ENCODE measurements at regions not wholly inside any gene's neighbourhood (a gene's known extent, or its start where the extent isn't known, plus 50 kb on each side); places are given as distances from the start of the nearest gene placed in this dataset.

DNA sequence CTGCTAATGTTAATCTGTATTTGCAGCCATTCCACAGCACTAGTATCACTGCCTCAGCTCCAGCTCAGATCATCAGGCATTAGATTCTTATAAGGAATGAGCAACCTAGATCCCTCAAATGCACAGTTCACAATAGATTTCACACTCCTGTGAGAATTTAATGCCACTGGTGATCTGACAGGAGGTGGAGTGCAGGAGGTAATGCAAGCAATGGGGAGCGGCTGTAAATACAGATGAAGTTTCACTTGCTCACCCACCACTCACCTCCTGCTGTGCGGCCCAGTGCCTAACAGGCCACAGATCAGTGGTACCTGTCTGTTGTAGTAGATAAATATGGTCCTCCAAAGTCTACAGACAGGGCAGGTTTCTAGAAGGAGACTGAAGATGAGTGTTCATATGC lies 97.7 kb upstream of the TMEFF2 start:
- TF ChIP-seq, protein P1, sequence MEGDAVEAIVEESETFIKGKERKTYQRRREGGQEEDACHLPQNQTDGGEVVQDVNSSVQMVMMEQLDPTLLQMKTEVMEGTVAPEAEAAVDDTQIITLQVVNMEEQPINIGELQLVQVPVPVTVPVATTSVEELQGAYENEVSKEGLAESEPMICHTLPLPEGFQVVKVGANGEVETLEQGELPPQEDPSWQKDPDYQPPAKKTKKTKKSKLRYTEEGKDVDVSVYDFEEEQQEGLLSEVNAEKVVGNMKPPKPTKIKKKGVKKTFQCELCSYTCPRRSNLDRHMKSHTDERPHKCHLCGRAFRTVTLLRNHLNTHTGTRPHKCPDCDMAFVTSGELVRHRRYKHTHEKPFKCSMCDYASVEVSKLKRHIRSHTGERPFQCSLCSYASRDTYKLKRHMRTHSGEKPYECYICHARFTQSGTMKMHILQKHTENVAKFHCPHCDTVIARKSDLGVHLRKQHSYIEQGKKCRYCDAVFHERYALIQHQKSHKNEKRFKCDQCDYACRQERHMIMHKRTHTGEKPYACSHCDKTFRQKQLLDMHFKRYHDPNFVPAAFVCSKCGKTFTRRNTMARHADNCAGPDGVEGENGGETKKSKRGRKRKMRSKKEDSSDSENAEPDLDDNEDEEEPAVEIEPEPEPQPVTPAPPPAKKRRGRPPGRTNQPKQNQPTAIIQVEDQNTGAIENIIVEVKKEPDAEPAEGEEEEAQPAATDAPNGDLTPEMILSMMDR (conservative IDR thresholded peaks at IDR 0.05; ENCODE audit: low read depth, low read length): no peak
- no peak for TF ChIP-seq EZH2 (IDR thresholded peaks at IDR 0.05; ENCODE audit: borderline replicate concordance, low read depth, low read length, poor library complexity, severe bottlenecking)
